HG03457 (cell line): ENCODE measurements at regions not wholly inside any gene's neighbourhood (a gene's known extent, or its start where the extent isn't known, plus 50 kb on each side); places are given as distances from the start of the nearest gene placed in this dataset.

Source experiments
- ATAC-seq: cut with Tn5 transposase; IDR thresholded peaks from one replicate; pipeline ENCODE4 v1.9.1; 2021; ENCODE audit warnings: moderate number of reproducible peaks; ENCODE audit not compliant: unreplicated experiment

- no peak for ATAC-seq
These were observed 451.0 kb upstream of the ZFP42 start for GRCh38 chr4:187544461-187545053.

- no peak for ATAC-seq
These were observed 448.3 kb upstream of the ZFP42 start for GRCh38 chr4:187547316-187547715.

- ATAC-seq: no peak
These were observed 445.2 kb upstream of the ZFP42 start for GRCh38 chr4:187550256-187550950.

- ATAC-seq: no peak
These were observed 442.8 kb upstream of the ZFP42 start for GRCh38 chr4:187552781-187553180.

- ATAC-seq: no peak
These were observed 440.4 kb upstream of the ZFP42 start for GRCh38 chr4:187555174-187555573.

- ATAC-seq: no peak
These were observed 437.2 kb upstream of the ZFP42 start for GRCh38 chr4:187558391-187558790.

- no peak for ATAC-seq
These were observed 433.2 kb upstream of the ZFP42 start for GRCh38 chr4:187562345-187562744.

- ATAC-seq: no peak
These were observed 430.2 kb upstream of the ZFP42 start for GRCh38 chr4:187565416-187565815.

GRCh38 chr4:187569871-187570270 is 425.7 kb upstream of the ZFP42 start:
- no peak for ATAC-seq

- no peak for ATAC-seq
These were observed 419.9 kb upstream of the ZFP42 start for GRCh38 chr4:187575706-187576105.

GRCh38 chr4:187576751-187577150 is 418.8 kb upstream of the ZFP42 start:
- no peak for ATAC-seq

GRCh38 chr4:187577941-187578480 is 417.6 kb upstream of the ZFP42 start:
- no peak for ATAC-seq

GRCh38 chr4:187586892-187587291 is 408.7 kb upstream of the ZFP42 start:
- ATAC-seq: no peak

- no peak for ATAC-seq
These were observed 397.4 kb upstream of the ZFP42 start for GRCh38 chr4:187598196-187598595.

GRCh38 chr4:187602339-187603092 is 393.1 kb upstream of the ZFP42 start:
- no peak for ATAC-seq

GRCh38 chr4:187603093-187604025 is 392.2 kb upstream of the ZFP42 start:
- no peak for ATAC-seq

- ATAC-seq: no peak
These were observed 390.6 kb upstream of the ZFP42 start for GRCh38 chr4:187604984-187605383.

- no peak for ATAC-seq
These were observed 389.0 kb upstream of the ZFP42 start for GRCh38 chr4:187606581-187606980.

- no peak for ATAC-seq
These were observed 387.6 kb upstream of the ZFP42 start for GRCh38 chr4:187608001-187608421.

GRCh38 chr4:187612301-187612700 is 383.3 kb upstream of the ZFP42 start:
- no peak for ATAC-seq
